Epidermal melanocyte (primary cell): ENCODE measurements at regions not wholly inside any gene's neighbourhood (a gene's known extent, or its start where the extent isn't known, plus 50 kb on each side); places are given as distances from the start of the nearest gene placed in this dataset.

Experiments used
- DNase-seq: peaks from one replicate; pipeline ENCODE4 v3.0.0; 2011; ENCODE audit warnings: low spot score; ENCODE audit not compliant: insufficient read length

DNA sequence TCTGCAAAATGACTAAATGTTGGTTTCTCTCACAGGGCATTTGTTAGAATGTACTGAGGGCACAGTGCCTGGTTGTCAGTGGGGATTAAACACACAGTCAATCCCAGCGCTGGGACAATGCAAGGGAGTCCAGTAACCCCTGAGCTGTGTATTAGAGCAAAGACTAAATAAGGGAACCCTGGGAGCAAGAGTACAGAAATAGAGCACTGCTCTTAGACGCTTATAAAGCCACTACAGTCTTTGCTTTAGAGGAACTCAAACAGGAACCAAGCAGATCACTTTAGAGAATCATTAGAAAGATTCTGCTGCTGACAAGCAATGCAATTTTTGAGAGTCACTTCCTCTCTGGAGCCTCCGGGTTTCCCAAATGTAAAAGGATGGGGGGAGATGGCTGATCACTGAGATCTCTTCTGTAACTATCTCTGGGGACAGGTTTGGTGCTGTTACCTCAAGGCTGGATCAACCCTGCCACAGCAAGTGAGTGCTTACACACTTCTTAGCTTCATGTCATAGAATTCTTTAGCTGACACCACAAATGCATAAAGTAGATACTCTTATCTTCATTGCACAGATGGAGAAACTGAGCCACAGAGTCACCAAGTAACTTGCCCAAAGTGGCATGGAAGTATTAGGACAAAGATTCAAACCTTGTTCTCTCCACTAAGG, 137.8 kb upstream of the CPEB2 start:
- no peak for DNase-seq

GRCh38 chr4:14865031-14865366, 137.3 kb upstream of the CPEB2 start:
- no peak for DNase-seq

DNA sequence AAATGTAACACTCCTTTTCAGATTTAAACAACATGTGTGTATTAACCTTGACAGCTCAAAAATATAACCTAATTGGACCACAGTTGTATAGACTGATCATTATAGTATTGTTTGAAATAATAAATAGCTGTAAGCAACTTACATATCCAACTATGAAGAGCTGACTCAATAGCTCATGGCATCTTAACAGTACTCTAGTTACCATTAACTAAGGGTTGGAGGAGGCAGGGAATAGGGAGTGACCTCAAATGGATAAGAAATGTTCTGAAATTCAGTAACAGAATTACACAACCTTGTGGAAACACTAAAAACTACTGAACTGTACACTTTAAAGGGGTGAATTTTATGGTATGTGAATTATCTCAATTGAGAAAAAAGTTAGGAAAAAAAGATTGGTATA, 136.5 kb upstream of the CPEB2 start:
- DNase-seq = no peak

DNA sequence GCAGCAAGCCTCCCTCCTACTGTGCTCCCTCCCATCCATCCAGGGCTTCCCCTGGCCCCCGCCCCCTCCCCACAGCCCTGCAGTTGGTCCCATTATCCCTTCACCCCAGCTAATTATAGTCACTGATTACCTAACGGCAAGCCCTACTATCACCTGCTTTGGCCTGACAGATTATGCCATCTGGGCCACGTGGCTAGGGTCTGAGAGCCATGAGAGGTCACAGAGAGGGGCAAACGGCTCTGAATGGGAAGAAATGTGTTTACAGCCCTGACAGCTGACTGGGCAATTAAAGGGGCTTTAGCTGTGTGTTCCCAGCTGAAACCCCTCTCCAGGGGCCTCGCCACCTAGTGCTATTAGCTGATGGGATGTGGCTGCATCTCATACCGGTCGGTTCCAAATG, 134.4 kb upstream of the CPEB2 start:
- no peak for DNase-seq

GRCh38 chr4:14868426-14869395, 133.6 kb upstream of the CPEB2 start:
- no peak for DNase-seq

DNA sequence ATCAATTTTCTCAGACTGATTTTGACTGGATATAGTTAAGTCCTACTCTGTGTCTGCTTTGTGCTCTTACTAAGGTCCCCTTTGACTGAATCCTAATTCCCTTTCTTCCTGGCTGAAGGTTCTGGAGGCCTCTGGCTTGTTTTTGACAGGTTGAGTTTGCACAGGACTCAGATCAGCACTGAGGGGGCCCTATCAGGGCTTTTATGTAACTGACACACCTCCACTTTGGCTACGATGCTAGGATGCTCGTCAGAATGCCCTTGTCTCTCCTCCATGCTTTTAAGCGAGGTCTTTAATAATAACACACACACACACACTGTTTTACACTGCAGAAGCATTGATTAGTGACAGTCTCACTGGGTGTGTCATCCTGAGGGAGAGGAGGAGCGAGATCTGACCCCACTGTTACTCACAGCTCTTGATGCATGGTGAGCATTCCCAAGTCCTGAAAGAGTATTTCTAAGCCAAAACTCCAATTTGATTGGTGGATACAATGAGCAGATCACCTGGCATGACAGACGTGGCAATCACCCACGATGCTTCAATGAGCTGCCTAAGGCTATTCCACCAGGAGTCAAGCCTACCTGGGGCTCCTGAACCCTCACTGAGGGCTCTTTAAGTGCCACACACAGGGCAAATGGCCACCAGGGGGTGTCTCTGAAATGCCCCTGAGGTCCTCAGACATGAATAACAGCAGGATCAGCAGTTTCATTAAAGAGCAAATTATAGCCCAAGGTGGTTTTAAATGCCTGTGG, 130.4 kb upstream of the CPEB2 start:
- DNase-seq = no peak

DNA sequence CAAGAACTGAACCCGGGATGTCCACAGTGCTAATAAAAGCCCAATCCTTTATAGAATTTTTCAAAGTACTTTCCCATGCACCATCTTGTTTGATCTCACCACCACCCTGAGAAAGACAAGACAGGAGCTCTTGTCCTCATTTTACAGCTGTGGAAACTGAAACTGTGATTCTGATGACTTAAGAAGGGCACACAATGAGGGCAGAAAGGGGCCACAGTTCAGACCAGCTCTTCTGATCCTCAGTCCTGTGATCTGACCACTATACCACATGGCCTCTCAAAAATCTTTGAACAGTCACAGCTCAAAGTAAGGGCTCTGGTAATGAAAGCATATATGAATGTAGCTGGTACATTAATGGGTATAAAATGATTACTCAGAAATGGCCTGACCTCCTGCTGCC, 127.3 kb upstream of the CPEB2 start:
- no peak for DNase-seq

DNA sequence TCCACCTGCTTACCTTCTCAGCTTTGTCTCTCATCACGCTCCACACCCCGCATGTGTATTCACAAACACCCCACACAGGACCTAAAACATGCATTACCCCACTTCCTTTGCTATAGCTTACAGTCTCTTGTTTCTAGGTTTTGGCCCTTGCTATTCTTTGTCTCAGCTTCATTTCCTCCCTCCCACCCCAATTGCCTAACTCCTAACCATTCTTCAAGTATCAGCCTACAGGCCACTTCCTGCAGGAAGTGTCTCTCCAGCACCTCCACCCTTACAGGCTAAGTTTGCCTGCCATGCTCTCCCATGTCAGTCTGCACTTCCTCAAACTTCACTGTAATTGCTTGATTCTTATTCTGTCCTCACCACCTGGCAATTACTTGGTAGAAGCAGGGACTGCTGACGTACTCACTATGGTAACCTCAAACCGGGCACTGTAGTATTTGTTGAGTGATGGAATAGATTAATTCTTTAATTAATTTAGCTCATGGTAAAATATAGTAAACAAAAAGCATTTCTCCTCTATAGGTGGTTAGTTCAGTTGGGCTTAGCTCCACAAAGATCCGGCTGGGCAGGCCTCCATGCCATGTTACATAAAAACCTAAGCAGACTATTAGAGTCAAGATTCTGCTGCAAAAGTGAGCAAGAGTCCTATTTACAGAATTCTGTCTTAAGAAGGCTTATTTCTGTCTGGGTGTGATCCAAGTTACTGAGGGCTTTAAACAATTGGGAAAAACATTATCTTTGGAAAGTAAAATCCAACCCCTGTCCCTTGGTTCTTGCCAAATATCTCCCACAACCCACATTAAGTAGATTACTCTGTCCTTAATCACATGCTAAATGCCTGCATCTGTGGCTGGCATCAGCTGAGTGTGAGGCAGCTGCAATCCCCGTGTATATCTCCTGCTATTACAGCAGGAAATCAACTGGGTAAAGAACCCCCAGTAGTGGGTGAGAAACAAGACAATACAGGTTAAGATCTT, 124.7 kb upstream of the CPEB2 start:
- DNase-seq = no peak

DNA sequence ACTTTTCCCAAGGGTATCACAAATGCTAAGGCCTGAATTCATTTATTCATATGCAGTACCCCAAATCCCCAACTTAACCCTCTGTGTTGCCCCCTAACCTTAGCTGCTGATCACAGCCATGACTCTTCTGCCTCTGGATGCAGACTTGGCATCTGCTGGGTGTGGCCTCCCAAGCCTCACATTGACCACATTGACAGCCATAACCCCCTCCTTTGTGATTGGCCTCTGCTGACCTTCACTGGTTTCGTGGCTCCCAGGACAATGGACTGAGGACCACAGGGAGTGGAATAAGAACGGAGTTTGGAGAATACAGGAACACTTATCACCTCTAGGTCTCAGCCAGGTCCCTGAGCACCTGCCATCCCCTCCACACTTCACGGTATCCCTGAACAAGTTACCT, 123.6 kb upstream of the CPEB2 start:
- DNase-seq = no peak

DNA sequence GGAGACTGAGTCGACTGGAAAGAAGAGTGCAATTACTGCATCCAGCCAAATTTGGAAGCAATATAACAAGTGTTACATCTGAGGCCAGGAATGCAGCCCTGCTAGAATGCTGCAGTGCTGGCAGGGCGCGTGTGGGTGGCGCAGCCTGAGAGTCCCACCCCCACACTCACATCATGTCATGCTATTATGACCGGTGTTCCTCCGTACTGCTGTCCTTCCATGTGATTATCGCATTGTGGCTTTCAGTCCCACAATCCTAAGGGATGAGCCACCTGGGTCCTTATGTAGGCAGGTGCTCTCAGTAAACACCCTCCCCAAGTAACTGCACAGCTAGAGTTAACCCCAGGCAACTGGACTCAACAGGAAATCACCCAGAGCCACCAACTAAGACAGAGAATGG, 122.6 kb upstream of the CPEB2 start:
- DNase-seq = no peak

DNA sequence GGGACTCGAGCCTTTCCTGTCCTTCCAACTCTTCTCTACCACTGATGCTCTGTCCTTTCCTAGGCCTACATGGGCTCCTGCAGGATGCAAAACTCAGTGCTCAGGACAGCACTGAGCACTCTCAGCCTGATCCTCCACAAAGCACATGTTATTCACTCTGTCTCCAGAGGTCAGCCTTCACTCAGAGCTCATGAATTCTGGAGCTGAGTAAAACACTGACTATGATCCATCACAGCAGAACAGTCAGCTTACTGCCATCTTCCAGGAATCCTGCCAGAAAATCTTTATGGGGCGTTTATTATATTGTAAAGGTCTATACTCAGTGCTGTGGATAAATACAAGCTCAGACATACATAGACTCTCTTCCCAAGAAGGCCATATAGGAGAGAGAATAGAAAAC, 121.5 kb upstream of the CPEB2 start:
- no peak for DNase-seq

DNA sequence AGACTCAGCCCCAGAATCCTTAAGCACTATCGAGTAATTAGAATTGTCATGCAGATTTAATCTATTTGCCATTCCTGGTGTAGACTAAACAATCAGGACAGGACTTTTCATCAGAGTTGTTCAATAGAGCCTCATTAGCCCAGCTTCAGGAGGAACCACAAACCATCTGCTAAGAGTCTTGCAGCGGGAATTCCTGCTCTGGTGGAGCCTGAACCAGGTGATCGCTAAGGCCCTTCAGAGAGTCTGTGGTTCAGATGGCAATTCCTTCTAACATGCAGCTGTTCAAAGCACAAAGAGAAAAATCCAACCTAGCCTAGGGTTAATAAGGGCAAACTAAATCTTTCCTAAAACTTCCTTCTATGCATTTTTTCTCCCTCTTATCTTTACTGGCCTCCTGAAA, 119.1 kb upstream of the CPEB2 start:
- DNase-seq = no peak

DNA sequence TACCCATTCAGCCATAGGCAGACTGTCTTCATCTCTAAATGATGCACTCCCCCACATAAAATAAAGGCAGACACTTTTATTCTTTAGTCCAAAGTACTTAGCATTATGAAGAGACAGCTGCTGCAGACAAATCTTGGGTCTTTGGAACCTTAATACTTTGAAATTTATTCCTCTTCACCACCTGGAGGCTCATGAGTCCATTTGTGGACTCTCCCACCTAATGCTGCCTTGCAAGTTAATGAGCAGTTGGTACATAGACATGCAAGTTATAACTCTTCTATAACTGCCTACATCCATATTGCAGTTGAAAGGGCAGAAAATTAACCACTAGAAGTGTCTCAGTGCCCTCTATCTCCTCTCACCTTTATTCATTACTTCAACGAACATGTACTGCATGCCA, 118.6 kb upstream of the CPEB2 start:
- no peak for DNase-seq

DNA sequence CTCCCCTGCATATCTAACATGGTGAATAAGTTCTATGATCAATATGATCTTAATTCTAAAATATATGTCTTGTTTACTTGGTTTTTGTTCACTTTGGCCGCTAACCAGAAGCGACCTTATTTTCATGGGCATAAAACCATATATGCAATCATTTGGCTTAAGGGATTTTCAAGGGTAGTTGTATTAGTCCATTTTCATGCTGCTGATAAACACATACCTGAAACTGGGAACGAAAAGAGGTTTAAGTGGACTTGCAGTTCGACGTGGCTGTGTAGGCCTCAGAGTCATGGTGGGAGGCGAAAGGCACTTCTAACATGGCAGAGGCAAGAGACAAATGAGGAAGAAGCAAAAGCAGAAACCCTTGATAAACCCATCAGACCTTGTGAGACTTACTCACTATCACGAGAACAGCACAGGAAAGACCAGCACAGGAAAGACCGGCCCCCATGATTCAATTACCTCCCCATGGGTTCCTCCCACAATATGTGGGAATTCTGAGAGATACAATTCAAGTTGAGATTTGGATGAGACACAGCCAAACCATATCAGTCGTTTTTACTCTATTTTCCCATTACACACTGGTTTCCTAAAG, 114.3 kb upstream of the CPEB2 start:
- DNase-seq = no peak

DNA sequence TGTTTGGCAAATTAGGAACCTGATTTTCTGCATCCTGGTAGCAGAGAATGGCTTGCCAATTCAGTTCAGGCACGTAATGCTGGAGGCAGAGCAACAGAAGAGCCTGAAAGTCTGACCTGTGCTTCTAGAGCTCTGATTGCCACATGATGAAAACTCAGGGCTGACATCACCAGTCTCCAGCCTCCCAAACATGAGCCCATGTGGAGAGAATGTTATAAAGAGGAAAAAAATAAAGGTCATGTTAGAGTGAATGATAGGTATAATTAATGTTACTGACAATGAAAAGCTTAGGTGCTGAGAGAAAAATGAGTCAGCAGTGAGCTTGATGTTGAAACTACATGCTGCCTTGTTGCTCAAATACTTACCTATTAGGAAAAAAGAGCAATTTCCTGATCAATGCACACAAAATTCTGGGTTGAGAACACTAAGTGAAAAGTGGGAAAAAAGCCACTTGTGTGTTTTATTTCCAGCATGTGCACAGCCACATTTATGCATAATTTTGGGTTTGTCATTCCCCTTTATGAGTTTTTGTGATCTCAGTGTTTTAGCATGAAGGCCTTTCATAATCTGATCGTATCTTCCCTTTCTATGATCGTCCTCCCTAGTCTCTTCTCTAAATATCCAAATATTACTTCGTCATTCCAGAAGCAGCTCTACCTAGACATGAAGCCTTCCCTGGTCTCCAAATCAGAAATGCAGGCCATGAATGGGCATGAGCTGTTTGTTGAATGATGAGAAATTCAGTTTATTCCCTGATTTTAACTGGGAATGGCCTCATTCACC, 113.3 kb upstream of the CPEB2 start:
- no peak for DNase-seq

- DNase-seq = no peak
These were observed 109.7 kb upstream of the CPEB2 start for GRCh38 chr4:14892563-14892962.

- no peak for DNase-seq
These were observed 108.6 kb upstream of the CPEB2 start for GRCh38 chr4:14893713-14894112.

DNA sequence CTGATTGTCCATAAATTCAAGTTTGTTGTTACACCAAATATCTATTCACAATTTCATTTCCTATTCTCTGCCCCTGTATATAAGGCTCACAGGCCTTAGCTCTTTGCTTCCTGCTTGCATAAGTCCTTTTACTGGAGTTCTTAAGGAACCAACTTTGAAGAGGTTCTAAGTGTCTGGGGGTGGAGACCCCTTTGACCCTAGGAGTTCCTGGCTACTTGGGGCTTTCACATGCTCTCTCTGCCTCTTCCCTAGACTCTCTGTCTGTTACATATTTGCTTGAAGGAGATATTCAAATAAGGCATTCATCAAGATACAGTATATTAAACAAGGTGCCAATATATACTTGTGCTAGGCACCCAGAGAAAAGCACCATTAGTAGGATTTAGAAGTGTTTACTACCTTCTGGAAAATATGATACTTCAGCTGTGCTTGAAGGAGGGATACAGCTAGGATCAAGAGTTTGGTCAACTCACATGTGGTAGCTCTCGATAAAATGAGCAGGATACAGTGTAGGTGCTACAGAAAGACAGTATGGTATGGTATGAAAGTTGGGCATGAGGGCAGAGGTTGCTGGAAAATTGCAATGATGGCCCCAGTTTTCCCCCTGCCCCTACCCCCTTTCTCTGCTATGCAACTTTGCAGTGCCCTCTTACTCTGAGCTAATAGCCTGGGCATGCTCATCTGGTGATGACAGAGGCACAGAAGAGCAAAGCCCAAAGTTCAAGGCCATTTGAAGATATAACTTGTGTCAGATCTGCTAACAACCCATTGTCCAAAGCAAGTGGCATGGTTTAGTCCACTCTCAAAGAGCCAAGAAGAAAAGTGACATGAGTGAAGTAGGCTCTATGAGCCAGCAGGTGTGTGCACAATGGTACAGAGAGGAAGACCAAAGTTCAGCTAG, 107.6 kb upstream of the CPEB2 start:
- no peak for DNase-seq

GRCh38 chr4:14896656-14897175, 105.6 kb upstream of the CPEB2 start:
- no peak for DNase-seq
